Gastrocnemius medialis (tissue), 4 donors: ENCODE measurements at regions not wholly inside any gene's neighbourhood (a gene's known extent, or its start where the extent isn't known, plus 50 kb on each side); places are given as distances from the start of the nearest gene placed in this dataset.

Source experiments
- ATAC-seq, 2 donors: fragments of 150-250 bp; one replicate each; pipeline ENCODE4 v1.9.1; 2016
- DNase-seq, 2 donors: peaks; one replicate each; pipeline ENCODE4 v3.0.0-alpha.2; 2019
- H3K27ac ChIP-seq, 4 donors: fragments of 200-600 bp; sonication (generic); 1 replicate in 1 of 4; 2 replicates in 3 of 4; pipeline ENCODE4 v1.5.1; 2016 to 2018; ENCODE audit warnings: mild to moderate bottlenecking in 2 of 4, moderate library complexity in 1 of 4
- H3K27me3 ChIP-seq, 3 donors: fragments of 200-600 bp; sonication (generic) in 2 of 3; 1 replicate in 1 of 3; 2 replicates in 2 of 3; pipeline versions ENCODE4 v1.5.1 to v1.6.0; 2016 to 2019; ENCODE audit warnings: mild to moderate bottlenecking in 1 of 3, moderate library complexity in 1 of 3
- H3K36me3 ChIP-seq, 2 donors: fragments of 200-600 bp; sonication (generic) in 1 of 2; one replicate each; pipeline ENCODE4 v1.5.1; 2017 to 2018
- H3K4me1 ChIP-seq, 2 donors: fragments of 200-600 bp; sonication (generic) in 1 of 2; one replicate each; pipeline ENCODE4 v1.5.1; 2016 to 2017; ENCODE audit warnings: mild to moderate bottlenecking in 2 of 2
- H3K4me3 ChIP-seq, 4 donors: fragments of 200-600 bp; sonication (generic) in 3 of 4; 1 replicate in 1 of 4; 2 replicates in 3 of 4; pipeline ENCODE4 v1.5.1; 2016 to 2019; ENCODE audit warnings: mild to moderate bottlenecking in 2 of 4
- H3K9me3 ChIP-seq, 3 donors: fragments of 200-600 bp; sonication (generic) in 2 of 3; 1 replicate in 1 of 3; 2 replicates in 2 of 3; pipeline ENCODE4 v1.5.1; 2016 to 2019
- POLR2A ChIP-seq, 2 donors: fragments of 450-650 bp; IDR thresholded peaks; one replicate each; pipeline ENCODE4 v1.6.1; 2017; ENCODE audit warnings: antibody characterized with exemption in 2 of 2, mild to moderate bottlenecking in 2 of 2, moderate library complexity in 2 of 2
- in situ Hi-C, 4 donors: fragments of 200-750 bp; cut with MboI; loops; one replicate each; pipeline versions ENCODE4 v1.15.0 to v1.8.0; 2017; ENCODE audit warnings: low sequenced_read_pairs in 4 of 4
- intact Hi-C: fragments of 100-400 bp; cut with DNase I; formaldehyde crosslinking; loops from one replicate; pipeline ENCODE4 v1.15.1; 2023; ENCODE audit warnings: low total_unique reads
- TF ChIP-seq, protein P1 (sequence below), 5 experiments: fragments of 450-650 bp in 3 of 5; fragments of 200-600 bp in 2 of 5; sonication (generic) in 2 of 5; IDR thresholded peaks in 4 of 5; conservative IDR thresholded peaks in 1 of 5; 1 replicate in 4 of 5; 2 replicates in 1 of 5; pipeline ENCODE4 v1.5.1; 2016 to 2019; ENCODE audit warnings: antibody characterized with exemption in 5 of 5, mild to moderate bottlenecking in 3 of 5, moderate library complexity in 3 of 5

GRCh38 chr13:107993239-107993949 is 221.9 kb downstream of the LIG4 start:
- Histone ChIP-seq H3K4me1 (no peaks in the 10 kb centered on the region), H3K4me3 (no peak overlapping the region), H3K27me3 (no peaks in the 10 kb centered on the region), H3K36me3 (no peaks in the 10 kb centered on the region), H3K9me3 (no peaks in the 10 kb centered on the region), H3K27ac (no peak overlapping the region)
- in situ Hi-C loops: no loop called here
- no peak for ATAC-seq
- DNase-seq: no peak
- TF ChIP-seq, protein P1, sequence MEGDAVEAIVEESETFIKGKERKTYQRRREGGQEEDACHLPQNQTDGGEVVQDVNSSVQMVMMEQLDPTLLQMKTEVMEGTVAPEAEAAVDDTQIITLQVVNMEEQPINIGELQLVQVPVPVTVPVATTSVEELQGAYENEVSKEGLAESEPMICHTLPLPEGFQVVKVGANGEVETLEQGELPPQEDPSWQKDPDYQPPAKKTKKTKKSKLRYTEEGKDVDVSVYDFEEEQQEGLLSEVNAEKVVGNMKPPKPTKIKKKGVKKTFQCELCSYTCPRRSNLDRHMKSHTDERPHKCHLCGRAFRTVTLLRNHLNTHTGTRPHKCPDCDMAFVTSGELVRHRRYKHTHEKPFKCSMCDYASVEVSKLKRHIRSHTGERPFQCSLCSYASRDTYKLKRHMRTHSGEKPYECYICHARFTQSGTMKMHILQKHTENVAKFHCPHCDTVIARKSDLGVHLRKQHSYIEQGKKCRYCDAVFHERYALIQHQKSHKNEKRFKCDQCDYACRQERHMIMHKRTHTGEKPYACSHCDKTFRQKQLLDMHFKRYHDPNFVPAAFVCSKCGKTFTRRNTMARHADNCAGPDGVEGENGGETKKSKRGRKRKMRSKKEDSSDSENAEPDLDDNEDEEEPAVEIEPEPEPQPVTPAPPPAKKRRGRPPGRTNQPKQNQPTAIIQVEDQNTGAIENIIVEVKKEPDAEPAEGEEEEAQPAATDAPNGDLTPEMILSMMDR (IDR thresholded peaks at IDR 0.05 in 4 of 5, conservative IDR thresholded peaks at IDR 0.05 in 1 of 5): no peak
- intact Hi-C loops: no loop called here

GRCh38 chr13:107992542-107992941 is 222.8 kb downstream of the LIG4 start:
- Histone ChIP-seq H3K4me3 (no peak overlapping the region), H3K36me3 (no peaks in the 10 kb centered on the region), H3K27me3 (no peaks in the 10 kb centered on the region), H3K27ac (no peak overlapping the region), H3K9me3 (no peaks in the 10 kb centered on the region), H3K4me1 (no peaks in the 10 kb centered on the region)
- DNase-seq (no peak), ATAC-seq (no peak)
- intact Hi-C loops (no loop called here), in situ Hi-C loops (no loop called here)
- no peak for TF ChIP-seq POLR2A (IDR thresholded peaks at IDR 0.05)
- TF ChIP-seq, protein P1 (IDR thresholded peaks at IDR 0.05 in 4 of 5, conservative IDR thresholded peaks at IDR 0.05 in 1 of 5): no peak

DNA sequence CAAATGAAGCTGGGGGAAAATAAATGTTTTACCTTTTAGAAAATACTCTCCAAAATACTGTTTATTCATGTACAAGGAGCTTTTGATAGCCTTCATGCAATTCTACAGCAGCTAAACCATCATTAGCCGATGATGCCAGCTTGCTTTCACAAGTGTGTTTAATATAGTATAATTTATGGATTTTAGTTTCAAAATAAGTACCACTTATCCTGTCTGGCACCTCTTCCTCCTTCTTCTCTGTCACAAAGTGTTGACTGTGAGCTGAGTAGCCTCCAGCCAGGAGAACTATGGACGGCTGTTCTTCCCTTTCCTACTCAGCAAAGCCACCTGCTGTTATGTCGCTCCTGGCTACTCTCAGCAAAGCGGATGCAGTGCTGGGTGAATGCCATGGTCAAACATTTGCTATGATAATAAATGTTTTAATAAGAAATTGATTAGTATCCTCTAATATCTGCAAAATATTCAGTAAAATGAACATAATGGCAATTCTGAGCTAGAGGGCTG is 238.2 kb downstream of the LIG4 start:
- no peaks in the 10 kb centered on the region for H3K9me3 ChIP-seq

DNA sequence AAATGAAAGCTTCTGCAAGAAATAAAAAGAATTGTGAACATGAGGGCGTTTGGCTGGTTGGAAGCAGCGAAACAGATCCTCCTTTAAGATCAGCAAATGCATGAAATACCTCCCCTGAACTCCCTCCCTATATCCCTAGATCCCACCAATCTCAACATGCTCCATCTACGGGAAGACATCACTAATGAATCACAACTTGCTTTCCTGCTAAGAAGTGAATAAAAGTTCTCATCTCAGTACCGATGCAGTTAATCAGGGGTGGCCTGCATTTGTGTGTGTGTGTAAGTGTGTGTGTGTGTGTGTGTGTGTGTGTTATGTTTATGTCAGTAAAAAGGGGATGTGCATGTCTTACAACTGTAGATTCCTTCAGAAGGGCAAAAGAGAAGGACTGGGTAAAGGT is 238.7 kb downstream of the LIG4 start:
- intact Hi-C loops: no loop called here
- TF ChIP-seq, protein P1 (IDR thresholded peaks at IDR 0.05 in 4 of 5, conservative IDR thresholded peaks at IDR 0.05 in 1 of 5): no peak
- no peaks in the 10 kb centered on the region for H3K27me3 ChIP-seq
- ATAC-seq (no peak), DNase-seq (no peak)
- H3K36me3 ChIP-seq: no peaks in the 10 kb centered on the region
- in situ Hi-C loops: no loop called here
- H3K4me1 ChIP-seq: no peaks in the 10 kb centered on the region
- H3K4me3 ChIP-seq: no peak overlapping the region
- no peak overlapping the region for H3K27ac ChIP-seq
- no peaks in the 10 kb centered on the region for H3K9me3 ChIP-seq

More for the DNA sequence above, 238.2 kb downstream of the LIG4 start:
- DNase-seq: no peak
- no peaks in the 10 kb centered on the region for H3K4me1 ChIP-seq
- H3K27me3 ChIP-seq: no peaks in the 10 kb centered on the region
- no peak for ATAC-seq
- H3K4me3 ChIP-seq: no peak overlapping the region
- TF ChIP-seq POLR2A (IDR thresholded peaks at IDR 0.05): no peak
- TF ChIP-seq, protein P1 (IDR thresholded peaks at IDR 0.05 in 4 of 5, conservative IDR thresholded peaks at IDR 0.05 in 1 of 5): no peak
- in situ Hi-C loops (no loop called here), intact Hi-C loops (no loop called here)
- H3K36me3 ChIP-seq: no peaks in the 10 kb centered on the region
- no peak overlapping the region for H3K27ac ChIP-seq

- H3K4me3 ChIP-seq: no peak overlapping the region
- H3K27ac ChIP-seq: no peak overlapping the region
- in situ Hi-C loops (no loop called here), intact Hi-C loops (no loop called here)
- H3K4me1 ChIP-seq: no peaks in the 10 kb centered on the region
- H3K9me3 ChIP-seq: no peaks in the 10 kb centered on the region
- ATAC-seq (no peak), DNase-seq (no peak)
- H3K36me3 ChIP-seq: no peaks in the 10 kb centered on the region
- no peaks in the 10 kb centered on the region for H3K27me3 ChIP-seq
- no peak for TF ChIP-seq POLR2A (IDR thresholded peaks at IDR 0.05)
Observed at GRCh38 chr13:107974409-107974808, 240.9 kb downstream of the LIG4 start.
